Smooth muscle cell (in vitro differentiated cells): ENCODE measurements at regions not wholly inside any gene's neighbourhood (a gene's known extent, or its start where the extent isn't known, plus 50 kb on each side); places are given as distances from the start of the nearest gene placed in this dataset.

Source experiments
- DNase-seq: peaks from one replicate; lab custom pipeline; 2025; ENCODE audit not compliant: unreplicated experiment; lab: John Stamatoyannopoulos, UW
- H2AFZ ChIP-seq: fragments of 200-600 bp; sonication (generic); 2 replicates; pipeline ENCODE4 v1.6.0; 2016; ENCODE audit warnings: antibody characterized with exemption, low read depth, mild to moderate bottlenecking
- H3F3A ChIP-seq: fragments of 200-600 bp; sonication (generic); 2 replicates; pipeline ENCODE4 v1.6.0; 2017; ENCODE audit warnings: antibody characterized with exemption, low read depth
- H3K27ac ChIP-seq: fragments of 200-600 bp; sonication (generic); 2 replicates; pipeline ENCODE4 v1.5.1; 2016; ENCODE audit warnings: low read depth, mild to moderate bottlenecking
- H3K27me3 ChIP-seq: fragments of 200-600 bp; sonication (generic); 2 replicates; pipeline ENCODE4 v1.6.1; 2016; ENCODE audit warnings: low read depth, mild to moderate bottlenecking
- H3K36me3 ChIP-seq: fragments of 200-600 bp; sonication (generic); 2 replicates; pipeline ENCODE4 v1.5.1; 2016; ENCODE audit warnings: low read depth
- H3K4me1 ChIP-seq: fragments of 200-600 bp; sonication (generic); 2 replicates; pipeline ENCODE4 v1.5.1; 2016; ENCODE audit warnings: low read depth
- H3K4me2 ChIP-seq: fragments of 200-600 bp; sonication (generic); 2 replicates; pipeline ENCODE4 v1.6.0; 2016; ENCODE audit warnings: mild to moderate bottlenecking
- H3K4me3 ChIP-seq: fragments of 200-600 bp; sonication (generic); 2 replicates; pipeline ENCODE4 v1.5.1; 2016; ENCODE audit warnings: mild to moderate bottlenecking
- H3K79me2 ChIP-seq: fragments of 200-600 bp; sonication (generic); 2 replicates; pipeline ENCODE4 v1.6.0; 2016; ENCODE audit warnings: low read depth, mild to moderate bottlenecking
- H3K9ac ChIP-seq: fragments of 200-600 bp; sonication (generic); 2 replicates; pipeline ENCODE4 v1.6.0; 2016; ENCODE audit warnings: low read depth
- H3K9me3 ChIP-seq: fragments of 200-600 bp; sonication (generic); replicated peaks from 2 replicates; pipeline ENCODE4 v1.5.1; 2016; ENCODE audit warnings: low read depth
- H4K20me1 ChIP-seq: fragments of 200-600 bp; sonication (generic); 2 replicates; pipeline ENCODE4 v1.6.0; 2016; ENCODE audit warnings: low read depth
- WGBS: methylation state at CpG from one replicate; pipeline ENCODE4 v1.1.7; 2016; ENCODE audit warnings: low lambda C conversion rate; 5-methylcytosine and 5-hydroxymethylcytosine counted together
- TF ChIP-seq, protein P1 (sequence below): fragments of 200-600 bp; sonication (generic); IDR thresholded peaks from 2 replicates; pipeline ENCODE4 v1.5.1; 2017; ENCODE audit warnings: borderline replicate concordance, mild to moderate bottlenecking, antibody characterized with exemption; ENCODE audit not compliant: insufficient read depth, poor library complexity, severe bottlenecking

DNA sequence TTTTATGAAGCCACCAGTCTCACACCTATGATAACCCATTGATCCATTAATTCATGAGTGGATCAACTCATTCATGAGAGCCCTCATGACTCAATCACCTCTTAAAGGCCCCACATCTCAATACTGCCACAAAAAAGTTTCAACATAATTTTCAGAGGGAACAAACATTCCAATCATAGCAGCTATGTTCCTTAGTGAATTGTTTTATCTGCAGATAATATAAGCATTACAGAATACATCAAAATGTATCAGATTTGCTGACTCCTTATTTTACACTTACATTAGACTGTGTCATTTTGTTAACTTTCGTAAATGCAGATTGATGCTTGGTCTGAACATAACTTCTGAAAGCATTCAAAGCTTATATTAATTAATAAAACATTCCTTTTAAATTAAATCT lies 155.3 kb upstream of the MBNL1 start:
- no peak for DNase-seq

DNA sequence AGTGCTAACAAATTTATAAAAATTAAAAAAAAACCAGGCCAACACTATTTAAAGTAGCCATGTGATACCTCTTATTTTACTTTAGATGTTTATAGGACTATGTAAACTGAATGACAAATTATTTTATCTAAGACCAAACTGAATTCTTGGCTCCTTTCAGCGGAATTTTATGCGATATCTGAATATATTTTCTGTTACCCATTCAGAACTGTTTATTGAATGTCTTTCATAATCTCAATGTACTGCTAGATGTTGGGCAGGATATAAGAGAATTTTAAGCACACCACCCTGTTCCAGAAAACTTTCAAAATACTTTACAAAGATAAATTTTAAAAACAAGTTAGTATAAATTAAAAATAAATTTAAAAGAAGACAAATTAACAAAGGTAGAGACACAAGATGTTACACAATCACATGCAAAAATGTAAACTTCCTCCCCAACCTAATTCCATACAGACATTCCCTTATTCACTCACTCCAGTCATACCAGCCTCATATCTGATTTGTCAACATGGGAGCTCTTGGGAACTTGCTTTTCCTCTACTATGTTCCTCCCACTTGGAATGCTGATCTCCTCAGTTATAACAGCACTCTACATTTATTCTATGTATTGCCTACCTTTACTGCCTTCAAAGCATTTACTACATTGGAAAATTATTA lies 154.6 kb upstream of the MBNL1 start:
- WGBS = 100% methylated on average over 2 of the region's 2 CpGs
- Histone ChIP-seq H3K4me1 (no peaks in the 10 kb centered on the region), H3F3A (no peaks in the 10 kb centered on the region), H3K9ac (no peak overlapping the region), H3K27me3 (no peaks in the 10 kb centered on the region), H4K20me1 (no peaks in the 10 kb centered on the region), H3K27ac (no peak overlapping the region), H3K9me3 (no peaks in the 10 kb centered on the region), H3K4me2 (no peak overlapping the region), H3K79me2 (no peaks in the 10 kb centered on the region), H3K4me3 (no peak overlapping the region), H2AFZ (no peak overlapping the region), H3K36me3 (no peaks in the 10 kb centered on the region)
- DNase-seq = no peak
- TF ChIP-seq, protein P1, sequence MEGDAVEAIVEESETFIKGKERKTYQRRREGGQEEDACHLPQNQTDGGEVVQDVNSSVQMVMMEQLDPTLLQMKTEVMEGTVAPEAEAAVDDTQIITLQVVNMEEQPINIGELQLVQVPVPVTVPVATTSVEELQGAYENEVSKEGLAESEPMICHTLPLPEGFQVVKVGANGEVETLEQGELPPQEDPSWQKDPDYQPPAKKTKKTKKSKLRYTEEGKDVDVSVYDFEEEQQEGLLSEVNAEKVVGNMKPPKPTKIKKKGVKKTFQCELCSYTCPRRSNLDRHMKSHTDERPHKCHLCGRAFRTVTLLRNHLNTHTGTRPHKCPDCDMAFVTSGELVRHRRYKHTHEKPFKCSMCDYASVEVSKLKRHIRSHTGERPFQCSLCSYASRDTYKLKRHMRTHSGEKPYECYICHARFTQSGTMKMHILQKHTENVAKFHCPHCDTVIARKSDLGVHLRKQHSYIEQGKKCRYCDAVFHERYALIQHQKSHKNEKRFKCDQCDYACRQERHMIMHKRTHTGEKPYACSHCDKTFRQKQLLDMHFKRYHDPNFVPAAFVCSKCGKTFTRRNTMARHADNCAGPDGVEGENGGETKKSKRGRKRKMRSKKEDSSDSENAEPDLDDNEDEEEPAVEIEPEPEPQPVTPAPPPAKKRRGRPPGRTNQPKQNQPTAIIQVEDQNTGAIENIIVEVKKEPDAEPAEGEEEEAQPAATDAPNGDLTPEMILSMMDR = no peak

More for the DNA sequence above, 155.3 kb upstream of the MBNL1 start:
- no peaks in the 10 kb centered on the region for H3F3A ChIP-seq
- no peak overlapping the region for H2AFZ ChIP-seq
- H4K20me1 ChIP-seq = no peaks in the 10 kb centered on the region
- no peaks in the 10 kb centered on the region for H3K79me2 ChIP-seq
- H3K9me3 ChIP-seq = no peaks in the 10 kb centered on the region
- H3K27me3 ChIP-seq = no peaks in the 10 kb centered on the region
- WGBS = 93% methylated on average over 1 of the region's 1 CpG
- no peak overlapping the region for H3K4me3 ChIP-seq
- no peaks in the 10 kb centered on the region for H3K4me1 ChIP-seq
- TF ChIP-seq, protein P1 = no peak
- H3K27ac ChIP-seq = no peak overlapping the region
- no peaks in the 10 kb centered on the region for H3K36me3 ChIP-seq
- no peak overlapping the region for H3K4me2 ChIP-seq
- H3K9ac ChIP-seq = no peak overlapping the region

DNA sequence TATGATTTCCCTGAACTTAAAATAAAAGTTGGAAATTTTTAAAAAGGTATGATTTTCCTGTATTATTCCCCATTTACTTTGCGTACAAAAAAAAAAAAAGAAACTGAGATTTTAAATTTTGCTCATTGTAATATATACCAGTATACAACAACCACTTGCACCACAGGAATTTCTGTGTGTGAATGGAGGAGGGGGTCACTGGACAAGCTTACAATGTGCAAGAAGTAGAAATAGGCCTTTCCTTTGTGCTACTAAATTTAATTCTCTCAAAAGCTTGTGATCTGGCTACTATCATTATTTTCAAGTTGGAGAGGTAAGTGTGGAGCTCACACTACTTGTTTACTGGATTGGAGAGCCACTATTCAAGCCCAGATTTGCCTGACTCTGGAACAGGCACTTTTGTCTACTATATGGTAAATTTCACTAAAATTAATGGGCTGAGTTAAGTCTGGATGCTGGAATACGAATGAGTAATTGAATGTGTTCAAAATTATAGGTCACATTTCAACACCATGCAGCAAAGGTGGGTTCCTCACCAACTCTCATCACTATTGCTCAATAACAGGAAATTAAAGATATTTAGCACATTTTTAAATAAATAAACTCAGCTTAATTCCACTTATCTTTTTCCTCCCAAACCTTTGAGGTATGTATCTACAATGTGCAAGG lies 148.0 kb upstream of the MBNL1 start:
- H3K36me3 ChIP-seq = no peaks in the 10 kb centered on the region
- H3K9me3 ChIP-seq = no peaks in the 10 kb centered on the region
- H3K4me1 ChIP-seq = peaks cover 5% of the 10 kb centered on the region
- H3F3A ChIP-seq = no peaks in the 10 kb centered on the region
- no peaks in the 10 kb centered on the region for H3K27me3 ChIP-seq
- TF ChIP-seq, protein P1 = no peak
- peak overlapping the region; percentile 77 for H3K4me2 ChIP-seq
- 63% methylated on average over 2 of the region's 2 CpGs for WGBS
- no peak overlapping the region for H3K9ac ChIP-seq
- no peaks in the 10 kb centered on the region for H4K20me1 ChIP-seq
- no peak overlapping the region for H3K4me3 ChIP-seq
- peak overlapping the region; percentile 79 for H3K27ac ChIP-seq
- H2AFZ ChIP-seq = no peak overlapping the region
- no peaks in the 10 kb centered on the region for H3K79me2 ChIP-seq
- DNase-seq = no peak

DNA sequence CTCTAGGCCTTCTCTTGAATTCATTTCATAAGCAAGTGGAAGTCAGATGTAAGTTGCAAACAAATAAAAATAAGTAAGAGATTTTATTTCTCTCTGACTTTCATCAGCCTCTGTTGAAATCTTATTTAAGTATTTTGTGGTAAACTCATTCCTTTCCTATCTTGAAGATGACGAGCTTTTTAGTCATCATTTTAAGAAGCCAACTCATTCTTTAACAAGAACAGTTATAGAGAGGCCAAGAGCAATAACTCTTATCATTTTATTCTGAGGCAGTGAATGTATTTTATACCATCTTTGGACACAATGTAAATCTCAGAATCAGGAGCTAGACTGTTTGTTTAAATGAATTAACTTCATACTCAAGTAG lies 147.5 kb upstream of the MBNL1 start:
- H3K36me3 ChIP-seq = no peaks in the 10 kb centered on the region
- H3K4me1 ChIP-seq = peaks cover 5% of the 10 kb centered on the region
- peak overlapping the region; percentile 77 for H3K4me2 ChIP-seq
- no peaks in the 10 kb centered on the region for H3K79me2 ChIP-seq
- no peak overlapping the region for H3K9ac ChIP-seq
- WGBS = 6% methylated on average over 1 of the region's 1 CpG
- H3F3A ChIP-seq = no peaks in the 10 kb centered on the region
- TF ChIP-seq, protein P1 = no peak
- peak overlapping the region; percentile 10 for H2AFZ ChIP-seq
- DNase-seq = no peak
- H3K27me3 ChIP-seq = no peaks in the 10 kb centered on the region
- no peaks in the 10 kb centered on the region for H3K9me3 ChIP-seq
- no peak overlapping the region for H3K4me3 ChIP-seq
- no peaks in the 10 kb centered on the region for H4K20me1 ChIP-seq
- peak overlapping the region; percentile 79 for H3K27ac ChIP-seq
